ENCODE measurements at regions not wholly inside any gene's neighbourhood (a gene's known extent, or its start where the extent isn't known, plus 50 kb on each side); places are given as distances from the start of the nearest gene placed in this dataset.

DNA sequence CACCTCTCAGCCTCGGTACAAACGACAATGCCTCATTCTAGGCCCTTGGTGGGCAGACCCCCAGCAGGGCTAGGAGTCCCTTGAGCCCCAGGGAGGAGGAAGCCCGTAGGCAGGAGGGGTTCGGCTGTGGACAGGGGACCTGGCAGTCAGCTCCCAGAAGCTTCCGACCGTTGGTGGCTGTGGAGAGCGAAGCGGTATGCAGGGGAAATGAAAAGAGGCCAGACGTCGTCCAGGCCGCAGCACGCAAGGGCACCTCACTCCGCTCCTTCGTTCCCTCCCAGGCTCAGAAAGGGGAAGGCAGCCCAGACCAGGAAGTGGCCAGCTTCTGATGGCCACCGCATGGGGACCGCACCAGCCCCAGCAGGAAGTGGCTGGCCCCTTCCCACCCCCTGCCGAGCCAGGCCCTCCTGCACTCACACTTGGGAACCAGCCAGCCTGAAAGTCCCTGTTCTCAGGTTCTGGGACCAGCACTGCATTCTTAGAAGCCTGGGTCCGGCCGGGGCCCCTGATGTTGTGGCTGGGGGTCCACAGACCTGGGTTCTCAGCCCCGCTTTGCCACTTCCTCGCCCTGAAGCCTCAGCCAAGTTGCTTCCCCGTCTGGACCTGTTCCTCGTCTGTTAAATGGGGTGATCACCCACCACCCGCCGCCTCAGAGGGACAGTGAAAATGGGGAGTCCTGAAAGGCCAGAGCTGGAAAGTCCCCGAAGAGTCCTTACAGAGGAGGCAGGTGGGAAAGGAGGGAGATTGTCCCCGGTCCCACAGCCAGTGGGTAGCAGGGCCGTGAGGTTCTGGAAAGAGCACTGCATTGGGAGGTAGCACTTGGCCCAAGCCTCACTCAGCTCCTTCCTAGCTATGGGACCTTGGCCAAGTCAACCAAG is 104.0 kb upstream of the RUNX3 start:
- no peak for DNase-seq

DNA sequence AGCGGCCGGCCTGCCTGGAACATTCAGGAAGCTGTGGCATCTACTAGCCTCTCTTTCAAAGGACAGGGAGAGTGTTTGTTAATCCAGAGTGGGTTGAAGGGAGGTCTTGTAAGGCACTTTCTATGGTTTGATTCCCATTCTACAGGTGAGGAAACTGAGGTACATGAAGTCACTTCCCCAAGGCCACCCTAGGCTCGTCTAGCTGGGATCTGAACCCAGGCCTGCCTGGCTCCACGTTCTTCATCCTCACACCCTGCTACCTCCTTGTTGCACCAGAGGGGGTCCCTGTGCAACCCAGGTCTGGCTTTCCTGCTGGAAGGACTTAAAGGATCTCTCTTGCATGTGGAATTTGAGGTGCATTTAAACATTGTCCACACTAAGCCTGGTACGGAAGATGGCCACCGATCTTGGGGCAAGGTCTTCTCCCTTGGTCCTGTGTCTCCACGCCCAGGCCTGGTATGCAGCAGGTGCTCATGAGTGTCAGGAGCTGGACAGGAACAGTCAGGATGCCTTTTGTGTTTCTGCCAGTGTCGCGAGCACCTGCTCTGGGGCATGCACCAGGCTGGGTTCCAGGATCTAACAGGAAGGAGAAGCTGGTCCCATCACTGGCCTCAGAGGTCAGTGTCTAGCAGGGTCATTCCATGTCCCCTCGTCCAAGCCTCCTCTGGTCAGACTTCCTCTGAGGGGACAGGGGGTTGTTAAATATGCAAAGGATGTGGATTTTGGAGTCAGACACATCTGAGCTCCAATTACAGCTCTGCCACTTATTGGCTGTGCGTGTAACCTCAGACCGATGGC is 103.2 kb upstream of the RUNX3 start:
- DNase-seq = no peak

DNA sequence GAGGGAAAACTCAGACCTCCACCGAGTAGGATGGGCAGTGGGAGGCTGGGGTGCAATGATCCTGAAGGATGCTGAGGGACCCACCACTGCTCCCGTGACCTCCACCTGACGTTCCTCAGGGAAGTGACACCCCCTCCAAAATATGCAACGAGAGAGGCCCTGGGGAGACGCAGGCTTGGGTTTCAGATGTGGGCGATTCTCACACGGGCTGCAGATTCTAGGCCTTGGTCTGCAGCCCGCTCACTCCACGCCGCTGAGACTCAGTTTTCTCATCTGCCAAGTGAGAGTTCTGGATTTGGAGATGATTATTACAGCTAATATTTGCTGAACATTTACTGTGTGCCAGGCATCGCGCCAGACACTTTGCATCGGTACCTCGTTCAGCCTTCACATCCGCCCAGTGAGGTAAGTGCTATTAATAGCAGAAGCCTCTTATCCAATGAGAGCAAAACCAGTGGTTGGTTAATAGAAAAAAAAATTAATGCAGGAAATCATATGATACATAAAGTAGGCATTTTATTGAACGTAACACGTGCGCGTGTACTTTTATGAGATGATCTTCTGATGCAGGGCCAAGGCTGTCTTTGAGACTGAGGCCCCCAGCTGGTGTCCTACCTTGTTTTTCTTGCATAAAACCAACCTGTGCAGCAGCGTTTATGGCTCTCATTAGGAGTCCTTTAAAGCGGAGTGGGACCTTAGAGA is 102.0 kb upstream of the RUNX3 start:
- no peak for DNase-seq

DNA sequence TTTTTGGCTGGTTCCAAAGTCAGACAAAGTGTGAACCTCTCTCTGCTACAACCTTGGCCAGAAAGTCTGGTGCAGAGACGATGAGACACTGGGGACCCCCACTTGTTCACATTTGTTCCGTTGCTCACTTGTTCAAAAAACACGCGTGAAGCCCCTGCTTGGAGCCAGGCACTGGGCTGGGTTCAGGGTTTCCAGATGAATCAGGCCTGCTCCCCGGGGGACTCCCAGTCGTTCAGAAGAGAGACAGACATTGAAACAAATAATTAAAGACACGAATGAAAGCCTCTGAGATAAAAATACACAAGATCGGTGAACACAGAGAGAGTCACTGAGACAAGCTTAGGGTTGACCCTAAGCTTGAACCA is 101.5 kb upstream of the RUNX3 start:
- no peak for DNase-seq

DNA sequence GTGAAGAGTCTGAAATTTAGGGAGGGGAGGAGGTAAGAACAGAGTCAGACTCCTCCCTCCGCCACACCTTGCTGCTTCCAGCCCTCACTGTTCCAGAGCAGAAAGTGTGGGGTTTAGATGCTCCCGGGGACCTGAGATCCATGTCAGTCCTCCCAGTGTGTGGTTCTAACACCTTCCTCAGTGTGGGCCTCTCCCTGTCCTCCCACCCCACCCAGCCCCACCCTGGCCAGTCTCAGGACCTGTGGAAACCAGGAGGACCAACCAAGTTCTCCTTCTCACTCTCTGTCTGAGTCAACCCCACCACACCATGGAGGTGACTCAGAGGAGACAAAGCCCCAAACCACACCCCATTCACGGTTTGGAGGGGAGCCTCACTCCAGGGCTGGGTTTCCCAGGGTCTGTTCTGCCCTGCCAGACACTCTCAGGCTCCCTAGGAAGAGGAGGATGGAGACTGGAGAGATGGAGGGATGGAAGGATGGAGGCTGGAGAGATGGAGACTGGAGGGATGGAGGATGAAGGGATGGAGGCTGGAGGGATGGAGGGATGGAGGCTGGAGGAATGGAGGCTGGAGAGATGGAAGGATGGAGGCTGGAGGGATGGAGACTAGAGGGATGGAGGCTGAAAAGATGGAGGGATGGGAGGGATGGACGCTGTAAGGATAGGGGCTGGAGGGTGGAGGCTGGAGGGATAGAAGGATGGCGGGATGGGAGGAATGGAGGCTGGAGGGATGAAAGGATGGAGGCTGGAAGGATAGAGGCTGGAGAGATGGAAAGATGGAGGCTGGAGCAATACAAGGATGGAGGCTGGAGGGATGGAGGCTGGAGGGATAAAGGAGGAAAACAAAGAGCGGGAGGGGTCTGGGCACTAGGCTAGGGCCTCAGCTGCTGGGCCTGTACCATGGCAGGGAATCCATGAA is 100.9 kb upstream of the RUNX3 start:
- no peak for DNase-seq

DNA sequence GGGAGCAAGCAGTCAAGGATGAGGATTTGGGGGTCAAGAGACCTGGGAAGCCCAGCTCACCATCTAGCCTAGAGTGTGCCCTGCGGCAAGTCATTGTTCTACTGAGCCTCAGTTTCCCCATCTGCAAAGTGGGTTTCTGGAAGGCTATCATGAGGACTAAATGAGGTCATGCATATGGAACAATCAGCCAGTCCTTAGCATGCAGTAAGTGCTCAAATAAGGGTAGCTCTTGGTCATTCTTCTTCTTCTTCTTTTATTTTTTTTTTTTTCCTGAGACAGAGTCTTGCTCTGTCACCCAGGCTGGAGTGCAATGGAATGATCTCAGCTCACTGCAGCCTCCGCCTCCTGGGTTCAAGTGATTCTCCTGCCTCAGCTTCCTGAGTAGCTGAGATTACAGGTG is 99.9 kb upstream of the RUNX3 start:
- DNase-seq = no peak

DNA sequence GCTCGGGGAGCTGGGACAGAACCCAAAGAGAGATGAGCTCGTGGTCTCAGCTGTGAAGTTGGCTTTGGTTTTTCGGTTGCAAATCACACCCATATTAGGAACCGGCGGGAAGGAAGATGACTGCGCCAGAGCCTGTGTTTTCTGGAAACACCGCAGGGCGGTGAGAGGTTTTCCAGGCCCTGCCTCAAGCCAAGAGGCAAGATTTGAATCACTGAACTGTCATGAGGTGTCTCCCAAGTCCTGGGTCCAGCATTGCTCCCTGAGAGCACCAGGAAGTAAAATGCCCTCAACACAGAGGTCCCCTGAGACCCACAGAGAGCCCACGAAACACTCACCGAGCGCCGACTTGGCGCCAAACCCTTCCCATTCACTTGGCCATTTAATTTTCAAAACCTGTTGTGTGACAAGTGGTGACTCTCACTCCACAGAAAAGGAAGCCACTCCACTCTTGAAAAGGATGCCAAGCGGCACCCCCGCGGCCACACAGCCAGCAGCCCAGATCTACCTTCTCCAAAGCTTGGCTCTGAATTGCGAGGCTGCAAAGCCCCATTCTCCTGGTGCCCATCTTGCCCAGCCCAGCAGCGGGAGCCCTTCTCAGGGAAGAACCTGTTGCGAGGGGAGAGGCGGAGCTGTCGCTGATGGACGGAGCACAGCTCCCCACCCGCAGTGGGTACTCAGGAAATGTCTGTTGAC is 99.0 kb upstream of the RUNX3 start:
- DNase-seq = no peak

DNA sequence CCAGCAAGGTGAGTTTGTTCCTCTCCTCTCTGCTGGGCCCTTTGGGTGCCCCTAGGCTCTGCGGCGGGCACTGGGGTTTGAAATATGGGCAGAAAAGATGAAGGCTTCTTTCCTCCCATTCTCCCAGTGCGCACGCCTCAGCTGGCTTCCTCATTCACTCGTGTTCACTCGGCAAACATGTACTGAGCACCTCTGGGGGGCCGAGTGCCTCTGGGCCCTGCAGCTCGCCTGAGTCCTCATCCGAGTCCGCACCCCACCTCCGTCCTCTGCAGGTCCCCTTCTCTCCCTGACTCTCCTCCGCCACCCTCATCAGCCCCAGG is 98.5 kb upstream of the RUNX3 start:
- no peak for DNase-seq

DNA sequence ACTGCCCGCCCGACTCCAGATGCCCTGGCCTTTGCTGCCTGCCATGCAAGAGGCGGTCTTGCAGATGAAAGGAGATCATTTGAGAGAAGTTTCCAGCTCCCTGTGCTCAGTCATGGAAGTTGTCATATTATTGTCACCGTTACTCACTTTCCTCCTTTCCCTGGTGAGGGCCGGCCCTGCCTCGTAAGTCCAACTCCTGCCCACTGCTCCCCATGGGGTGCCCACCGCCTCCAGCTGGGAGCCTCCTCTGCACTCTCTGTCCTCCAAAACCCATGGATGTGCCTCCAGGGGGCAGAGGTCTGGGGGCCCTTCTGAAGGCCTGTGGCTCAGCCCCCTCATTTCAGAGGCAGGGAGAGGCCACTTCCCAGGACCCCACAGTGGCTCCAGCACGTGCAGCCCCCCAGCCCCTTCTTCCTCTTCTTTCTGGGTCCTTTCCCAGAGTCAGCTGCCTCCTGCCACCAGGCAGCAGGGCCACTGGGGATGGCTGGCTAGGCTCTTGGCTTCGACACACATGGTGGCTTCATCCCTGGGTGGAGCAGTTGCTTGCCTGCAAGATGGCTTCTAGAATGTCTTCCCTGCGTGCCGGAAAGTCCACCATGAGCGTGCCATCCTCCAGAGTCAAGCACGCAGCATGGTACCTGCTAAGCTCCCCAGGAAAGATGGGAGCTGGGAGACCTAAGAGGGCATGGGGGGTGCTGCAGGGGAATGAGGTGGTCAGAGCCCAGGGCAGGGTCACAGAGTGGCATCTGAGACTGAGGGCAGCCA is 97.9 kb upstream of the RUNX3 start:
- no peak for DNase-seq

DNA sequence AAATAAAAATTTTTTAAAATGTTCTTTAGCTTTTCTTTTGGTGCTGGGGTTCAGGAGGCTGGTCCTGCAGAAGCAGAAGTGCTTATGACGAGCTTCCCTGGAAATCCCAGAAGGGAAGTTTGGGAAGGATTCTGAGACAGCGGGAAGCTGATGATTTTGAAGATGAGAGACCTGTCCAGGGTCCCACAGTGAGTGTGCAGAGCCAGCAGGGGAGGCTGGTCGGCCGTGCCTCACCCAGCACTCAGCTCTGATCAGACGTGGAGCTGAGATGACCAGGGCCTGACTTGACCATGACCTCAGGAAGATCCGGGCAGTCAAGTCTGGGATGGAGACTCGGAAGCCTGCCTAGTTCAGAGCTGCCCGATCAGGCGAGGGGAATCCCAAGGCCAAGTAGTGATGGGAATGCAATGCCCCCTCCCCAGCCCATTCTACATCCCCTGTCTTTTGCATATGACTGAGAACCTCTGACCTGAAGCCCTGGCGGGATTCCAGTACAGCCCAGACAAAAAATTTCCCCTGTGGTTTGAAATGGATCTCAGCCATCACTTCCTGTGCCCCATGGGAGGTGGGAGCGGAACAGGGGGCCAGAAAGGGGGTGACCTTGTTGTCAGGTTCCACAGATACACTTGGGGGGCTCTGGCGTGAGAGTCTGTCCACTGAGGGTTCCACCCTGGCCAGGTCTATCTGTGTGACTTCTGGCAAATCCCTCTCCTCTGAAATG is 96.8 kb upstream of the RUNX3 start:
- DNase-seq = no peak

DNA sequence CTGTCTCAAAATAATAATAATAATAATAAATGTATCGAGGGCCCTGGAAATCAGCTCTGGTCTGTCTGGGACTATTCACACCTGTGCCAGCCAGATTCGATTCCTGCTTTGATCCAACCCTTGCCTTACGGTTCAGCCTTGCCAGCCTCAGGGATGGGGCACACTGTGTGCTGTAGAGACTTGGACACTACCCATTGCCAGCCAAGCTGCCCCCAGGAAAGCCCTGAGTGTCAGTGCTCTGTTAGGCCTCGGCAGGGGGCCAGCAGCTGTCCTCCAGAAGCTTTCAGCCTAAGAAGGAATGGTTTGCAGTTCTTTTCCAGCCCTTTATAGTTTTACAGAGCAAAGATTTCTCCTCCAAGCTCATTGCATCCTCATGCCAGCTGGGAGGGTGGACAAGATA is 96.2 kb upstream of the RUNX3 start:
- DNase-seq = no peak

DNA sequence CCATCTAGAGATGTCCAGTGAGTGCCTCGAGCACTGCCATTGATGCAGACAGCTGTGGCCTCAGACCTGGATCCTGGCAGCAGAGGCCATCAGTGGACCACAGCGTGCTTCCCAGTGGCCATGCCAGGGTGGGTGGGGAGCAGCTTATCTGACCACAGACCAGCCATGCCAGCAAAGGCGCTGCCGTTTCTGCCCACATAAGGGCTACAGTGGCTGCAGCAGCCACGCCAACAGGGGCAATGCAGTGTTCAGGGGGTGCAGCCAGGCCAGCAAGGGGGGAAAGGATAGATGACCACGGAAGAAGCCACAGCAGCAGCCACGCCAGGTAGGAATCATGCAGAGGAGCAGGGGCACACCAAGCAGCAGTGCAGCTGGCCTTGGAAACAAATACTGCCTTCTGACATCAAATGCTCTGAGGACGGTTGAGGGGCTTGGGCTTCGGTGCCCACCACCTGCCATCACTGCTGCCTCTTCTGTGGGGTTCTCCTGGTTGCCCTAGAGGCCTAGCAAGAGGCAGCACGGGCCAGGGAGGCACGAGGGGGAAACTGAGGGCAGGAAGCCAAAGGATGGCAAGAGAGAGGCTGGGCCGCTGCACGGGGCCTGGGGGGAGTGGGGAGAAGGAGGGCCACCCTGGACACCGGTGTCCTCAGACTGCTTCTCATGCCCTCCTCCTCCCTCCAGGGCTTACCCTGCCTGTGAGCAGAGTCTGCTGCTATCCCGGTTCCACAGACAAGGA is 94.7 kb upstream of the RUNX3 start:
- DNase-seq = no peak

DNA sequence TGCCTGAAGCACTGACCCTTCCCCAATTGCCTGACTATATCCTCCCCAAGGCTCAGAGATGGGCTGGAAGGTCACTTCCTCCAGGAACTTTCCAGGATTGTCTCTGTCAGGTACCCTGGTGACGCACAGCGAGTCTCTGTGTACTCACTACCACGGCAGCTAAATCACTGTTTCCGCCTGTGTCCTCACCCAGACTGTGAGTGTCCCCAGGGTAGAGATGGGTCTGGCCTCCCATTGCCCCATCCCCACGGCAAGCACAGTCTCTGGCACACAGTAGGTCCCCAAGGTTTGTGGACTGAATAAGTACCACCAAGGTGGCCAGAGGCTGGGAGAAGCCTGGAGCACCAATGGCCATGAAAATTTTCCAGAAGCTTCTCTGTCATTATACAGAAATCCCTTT is 93.8 kb upstream of the RUNX3 start:
- no peak for DNase-seq

DNA sequence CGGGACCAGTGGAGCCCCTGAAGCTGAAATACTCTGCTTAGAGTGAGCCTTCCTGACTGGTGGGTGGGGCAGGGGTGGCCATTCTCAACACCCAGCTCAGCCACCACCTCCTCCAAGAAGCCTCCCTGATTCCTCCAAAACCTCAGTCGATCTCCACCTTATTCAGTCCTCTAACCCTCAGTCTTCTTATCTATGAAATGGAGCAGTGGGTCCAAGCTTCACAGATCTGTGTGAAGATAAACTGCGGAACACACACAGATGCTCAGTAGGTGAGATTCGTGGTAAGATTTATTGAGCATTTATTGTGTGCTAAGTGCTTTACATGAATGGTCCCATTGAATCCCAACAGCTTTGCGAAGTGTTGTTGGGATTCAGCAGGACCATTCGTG is 93.1 kb upstream of the RUNX3 start:
- no peak for DNase-seq

DNA sequence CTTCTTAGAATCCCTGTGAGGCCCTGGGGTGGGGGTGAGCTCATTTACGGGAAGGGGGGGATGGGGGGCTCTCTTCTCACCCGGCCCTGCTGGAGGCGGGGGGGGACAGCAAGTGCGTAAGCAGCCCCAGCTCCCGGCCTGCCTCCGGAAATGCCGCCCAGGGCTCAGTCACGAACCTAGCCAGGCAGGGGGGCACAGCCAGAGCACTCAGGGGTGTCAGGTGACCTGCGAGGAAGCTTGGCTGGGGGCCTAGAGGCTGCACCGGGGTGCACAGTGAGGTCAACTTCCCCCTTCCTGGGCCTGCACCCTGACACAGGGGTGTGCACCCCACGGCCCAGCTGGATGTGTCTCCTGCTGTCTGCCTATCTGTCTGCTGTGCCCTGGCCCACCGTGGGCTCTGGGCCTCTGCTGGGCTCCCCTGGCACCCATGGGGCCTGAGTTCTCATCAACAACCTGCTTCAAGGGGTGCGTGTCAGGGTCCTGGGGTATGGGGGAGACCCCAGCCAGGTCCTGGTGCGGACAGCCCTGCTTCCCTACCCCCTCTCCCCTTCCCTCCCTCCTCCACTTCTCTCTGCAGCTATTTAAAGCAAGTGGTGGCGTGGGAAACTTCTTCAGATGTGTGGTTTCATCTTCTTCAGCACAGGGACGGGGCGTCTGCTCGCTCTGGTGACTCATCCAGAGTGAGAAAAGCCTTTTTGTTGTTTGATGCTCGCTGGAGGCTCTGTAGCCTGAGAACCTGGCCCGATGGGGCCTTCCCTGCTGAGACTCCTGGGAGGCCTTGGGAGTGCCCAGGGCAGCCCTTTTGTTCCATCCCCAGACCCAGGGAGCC is 92.5 kb upstream of the RUNX3 start:
- no peak for DNase-seq

DNA sequence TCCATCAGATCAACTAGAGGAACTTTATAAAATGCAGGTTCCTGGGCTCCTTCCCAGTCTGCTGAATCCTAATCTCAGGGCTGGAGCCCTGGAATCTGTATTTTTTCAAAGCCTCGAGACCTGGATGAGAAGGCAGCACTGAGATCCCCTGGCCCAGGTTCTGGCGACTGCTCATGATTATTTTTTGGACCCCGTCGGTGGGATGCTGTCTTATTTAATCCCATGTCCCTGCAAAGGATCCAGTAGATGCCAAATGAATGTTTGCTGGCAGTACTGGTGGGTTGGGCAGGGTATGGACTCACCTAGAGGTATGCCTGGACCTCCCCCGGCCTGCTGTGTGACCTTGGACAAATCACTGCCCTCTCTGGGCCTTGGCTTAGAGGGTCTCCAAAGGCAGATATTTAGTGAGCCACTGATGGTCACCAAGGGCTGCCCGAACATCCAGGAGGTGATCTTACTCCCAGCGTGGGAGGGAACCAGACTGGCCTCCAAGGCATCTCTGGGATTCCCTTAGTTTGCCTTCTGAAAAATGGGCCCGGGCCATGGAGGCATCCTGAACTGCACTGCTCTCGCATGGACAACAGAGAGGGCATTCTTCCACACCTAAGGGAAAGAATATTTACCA is 91.6 kb upstream of the RUNX3 start:
- no peak for DNase-seq

DNA sequence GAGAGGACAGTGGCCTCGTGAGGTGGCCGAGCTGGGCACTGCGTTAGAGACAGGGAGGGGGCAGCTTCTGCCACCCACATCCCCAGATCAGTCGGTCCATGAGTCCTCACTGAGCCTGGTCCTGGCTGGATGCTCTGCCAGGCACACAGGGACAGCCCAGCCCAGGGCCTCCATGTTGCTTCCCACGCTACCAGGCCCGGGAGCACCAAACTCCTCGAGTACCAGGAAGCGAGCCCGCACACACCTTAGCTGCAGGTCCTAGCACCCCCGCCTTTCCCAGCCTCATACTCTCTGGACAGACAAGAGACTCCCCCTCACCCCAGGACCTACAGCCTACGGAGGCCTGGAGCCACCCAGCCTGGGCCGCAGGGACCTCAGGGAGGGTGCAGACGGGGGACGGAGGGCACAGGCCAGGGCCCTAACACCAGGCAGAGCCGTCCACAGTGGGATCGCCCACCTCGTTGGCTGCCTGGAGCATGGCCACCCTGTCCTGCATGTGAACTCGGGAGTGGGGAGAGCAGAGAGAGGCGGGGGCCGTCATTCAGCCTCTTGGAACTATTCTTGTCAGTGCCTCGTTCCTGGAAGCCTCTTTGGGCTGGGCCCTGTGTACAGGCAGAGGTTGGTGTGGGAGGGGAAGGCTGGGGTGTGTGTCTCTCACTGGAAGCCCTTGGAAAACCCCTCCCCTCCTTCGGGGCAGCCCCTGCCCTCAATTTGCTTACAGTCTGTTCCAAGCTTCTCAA is 90.9 kb upstream of the RUNX3 start:
- DNase-seq = no peak
